HG03139 (cell line): ENCODE measurements at regions not wholly inside any gene's neighbourhood (a gene's known extent, or its start where the extent isn't known, plus 50 kb on each side); places are given as distances from the start of the nearest gene placed in this dataset.
"Not testable (repeated sequence)": the region's sequence is repeated elsewhere in the genome, so short reads cannot be mapped to it uniquely, and the experiment has no call there.

Source experiments
- ATAC-seq: cut with Tn5 transposase; IDR thresholded peaks from one replicate; pipeline ENCODE4 v1.9.1; 2021; ENCODE audit not compliant: unreplicated experiment

- no peak for ATAC-seq
Measured at GRCh38 chr13:43946281-43946680, 66.6 kb downstream of the LACC1 start.

GRCh38 chr13:43947897-43948458 lies 68.3 kb downstream of the LACC1 start:
- ATAC-seq = no peak

- no peak for ATAC-seq
Measured at GRCh38 chr13:43953370-43953769, 73.7 kb downstream of the LACC1 start.

- ATAC-seq = not testable (repeated sequence)
Measured at GRCh38 chr13:43956975-43957374, 77.3 kb downstream of the LACC1 start.

GRCh38 chr13:43959291-43959690 lies 79.6 kb downstream of the LACC1 start:
- ATAC-seq = no peak

GRCh38 chr13:43961909-43962308 lies 82.2 kb downstream of the LACC1 start:
- ATAC-seq = no peak

GRCh38 chr13:43963726-43964125 lies 84.0 kb downstream of the LACC1 start:
- ATAC-seq = no peak

GRCh38 chr13:43964698-43965458 lies 85.2 kb downstream of the LACC1 start:
- no peak for ATAC-seq

GRCh38 chr13:43965459-43965845 lies 85.7 kb downstream of the LACC1 start:
- ATAC-seq = no peak

GRCh38 chr13:43968251-43968942 lies 88.7 kb downstream of the LACC1 start:
- ATAC-seq = not testable (repeated sequence)

- not testable (repeated sequence) for ATAC-seq
Measured at GRCh38 chr13:43968943-43969690, 89.4 kb downstream of the LACC1 start.

- not testable (repeated sequence) for ATAC-seq
Measured at GRCh38 chr13:43969919-43970318, 90.2 kb downstream of the LACC1 start.

GRCh38 chr13:43970520-43971242 lies 91.0 kb downstream of the LACC1 start:
- ATAC-seq = not testable (repeated sequence)

GRCh38 chr13:43971324-43971723 lies 91.6 kb downstream of the LACC1 start:
- not testable (repeated sequence) for ATAC-seq

GRCh38 chr13:43977911-43978310 lies 98.2 kb downstream of the LACC1 start:
- ATAC-seq = no peak

GRCh38 chr13:43978688-43979087 lies 99.0 kb downstream of the LACC1 start:
- ATAC-seq = no peak

GRCh38 chr13:43979492-43979891 lies 99.8 kb downstream of the LACC1 start:
- no peak for ATAC-seq

- ATAC-seq = no peak
Measured at GRCh38 chr13:43980587-43980986, 100.9 kb downstream of the LACC1 start.

- no peak for ATAC-seq
Measured at GRCh38 chr13:43981091-43981490, 101.4 kb downstream of the LACC1 start.

GRCh38 chr13:43981512-43982301 lies 102.0 kb downstream of the LACC1 start:
- ATAC-seq = no peak
